ENCODE measurements at regions not wholly inside any gene's neighbourhood (a gene's known extent, or its start where the extent isn't known, plus 50 kb on each side); places are given as distances from the start of the nearest gene placed in this dataset.

- TF ChIP-seq CTCF (IDR thresholded peaks at IDR 0.05; ENCODE audit: low read depth, low read length) (no peak), POLR2A (IDR thresholded peaks at IDR 0.05; ENCODE audit: extremely low read depth, insufficient read length) (no peak), MYC (IDR thresholded peaks at IDR 0.05; ENCODE audit: low read depth, low read length) (no peak)
These were observed 267.8 kb downstream of the DTHD1 start for GRCh38 chr4:36549252-36549651.

Measured in NB4 (cell line).